Trophoblast cell (in vitro differentiated cells and primary cell): ENCODE measurements at regions not wholly inside any gene's neighbourhood (a gene's known extent, or its start where the extent isn't known, plus 50 kb on each side); places are given as distances from the start of the nearest gene placed in this dataset.
A peak's percentile ranks its signal among the peaks of the same experiment; 100 is the strongest.

ENCODE experiments used
- DNase-seq, 2 donors: peaks; one replicate each; pipeline ENCODE4 v3.0.0-alpha.2; 2016
- H2AFZ ChIP-seq: 2 replicates; pipeline ENCODE4 v1.6.1; 2013; ENCODE audit warnings: low read length, moderate library complexity, mild to moderate bottlenecking; ENCODE audit not compliant: insufficient read depth, poor library complexity
- H2AK5ac ChIP-seq: 2 replicates; pipeline ENCODE4 v1.6.1; 2013; ENCODE audit warnings: mild to moderate bottlenecking, low read length
- H2BK120ac ChIP-seq: 2 replicates; pipeline ENCODE4 v1.6.1; 2013; ENCODE audit warnings: low read length, mild to moderate bottlenecking, moderate library complexity; ENCODE audit not compliant: insufficient read depth, poor library complexity
- H2BK12ac ChIP-seq: 2 replicates; pipeline ENCODE4 v1.6.1; 2013; ENCODE audit warnings: mild to moderate bottlenecking, low read length, moderate library complexity
- H2BK5ac ChIP-seq: 2 replicates; pipeline ENCODE4 v1.6.1; 2013; ENCODE audit warnings: low read length, low read depth, moderate library complexity, mild to moderate bottlenecking; ENCODE audit not compliant: poor library complexity
- H3K14ac ChIP-seq: 2 replicates; pipeline ENCODE4 v1.6.1; 2013; ENCODE audit warnings: mild to moderate bottlenecking, low read length
- H3K18ac ChIP-seq: 2 replicates; pipeline ENCODE4 v1.6.1; 2013; ENCODE audit warnings: mild to moderate bottlenecking, low read length
- H3K23ac ChIP-seq: 2 replicates; pipeline ENCODE4 v1.6.1; 2013; ENCODE audit warnings: low read length
- H3K27ac ChIP-seq: 2 replicates; pipeline ENCODE4 v1.5.1; 2013; ENCODE audit warnings: low read depth, mild to moderate bottlenecking, inconsistent platforms, low read length, moderate library complexity
- H3K27me3 ChIP-seq: 2 replicates; pipeline ENCODE4 v1.6.1; 2013; ENCODE audit warnings: inconsistent platforms, mild to moderate bottlenecking, low read length, moderate library complexity; ENCODE audit not compliant: insufficient read depth
- H3K36me3 ChIP-seq, 2 experiments: 1 replicate in 1 of 2; 2 replicates in 1 of 2; pipeline ENCODE4 v1.6.1; 2013; ENCODE audit warnings: low read length in 2 of 2, mild to moderate bottlenecking in 2 of 2, moderate library complexity in 1 of 2; ENCODE audit not compliant: insufficient read depth in 2 of 2, control insufficient read depth in 1 of 2
- H3K4ac ChIP-seq: 2 replicates; pipeline ENCODE4 v1.6.1; 2013; ENCODE audit warnings: low read depth, mild to moderate bottlenecking, low read length, moderate library complexity
- H3K4me1 ChIP-seq, 2 experiments: 1 replicate in 1 of 2; 2 replicates in 1 of 2; pipeline ENCODE4 v1.6.1; 2013; ENCODE audit warnings: low read length in 2 of 2, mild to moderate bottlenecking in 2 of 2, moderate library complexity in 1 of 2; ENCODE audit not compliant: insufficient read depth in 2 of 2, control insufficient read depth in 1 of 2
- H3K4me2 ChIP-seq: 2 replicates; pipeline ENCODE4 v1.6.1; 2013; ENCODE audit warnings: inconsistent platforms, mild to moderate bottlenecking, low read length, moderate library complexity
- H3K4me3 ChIP-seq: 2 replicates; pipeline ENCODE4 v1.5.1; 2013; ENCODE audit warnings: mild to moderate bottlenecking, low read depth, low read length, inconsistent platforms
- H3K79me1 ChIP-seq: one replicate; pipeline ENCODE4 v1.6.1; 2013; ENCODE audit warnings: low read length
- H3K79me2 ChIP-seq: 2 replicates; pipeline ENCODE4 v1.6.1; 2013; ENCODE audit warnings: low read length, mild to moderate bottlenecking; ENCODE audit not compliant: control insufficient read depth, insufficient read depth, poor library complexity
- H3K9ac ChIP-seq: 2 replicates; pipeline ENCODE4 v1.6.1; 2013; ENCODE audit warnings: mild to moderate bottlenecking, low read length
- H3K9me3 ChIP-seq: 2 replicates; pipeline ENCODE4 v1.6.1; 2013; ENCODE audit warnings: low read depth, mild to moderate bottlenecking, control low read depth, inconsistent platforms, low read length; ENCODE audit not compliant: insufficient read depth
- H4K12ac ChIP-seq: 2 replicates; pipeline ENCODE4 v1.6.1; 2013; ENCODE audit warnings: low read depth, mild to moderate bottlenecking, low read length, moderate library complexity
- H4K8ac ChIP-seq: 2 replicates; pipeline ENCODE4 v1.6.1; 2013; ENCODE audit warnings: low read depth, mild to moderate bottlenecking, low read length, moderate library complexity
- H4K91ac ChIP-seq: one replicate; pipeline ENCODE4 v1.6.1; 2013; ENCODE audit warnings: low read depth, mild to moderate bottlenecking, low read length, moderate library complexity
- WGBS: extraction: QIAGEN DNeasy Blood & Tissue Kit; methylation state at CpG from one replicate; pipeline ENCODE4 v1.1.7; 2013; ENCODE audit warnings: missing lambda C conversion rate; ENCODE audit not compliant: insufficient read length, insufficient coverage; ENCODE audit errors: extremely low coverage; 5-methylcytosine and 5-hydroxymethylcytosine counted together

- Histone ChIP-seq H3K36me3 (no peaks in the 10 kb centered on the region), H4K8ac (no peak overlapping the region), H4K12ac (no peak overlapping the region), H4K91ac (no peak overlapping the region), H2BK12ac (no peak overlapping the region), H3K79me1 (no peaks in the 10 kb centered on the region), H3K23ac (no peak overlapping the region), H3K4me2 (no peak overlapping the region), H2AK5ac (no peak overlapping the region), H3K79me2 (no peaks in the 10 kb centered on the region), H3K4me1 (no peaks in the 10 kb centered on the region), H3K27ac (no peak overlapping the region), H3K27me3 (no peaks in the 10 kb centered on the region), H2BK5ac (no peak overlapping the region), H3K18ac (no peak overlapping the region), H3K9me3 (no peaks in the 10 kb centered on the region), H3K4ac (no peak overlapping the region), H3K14ac (no peak overlapping the region), H3K4me3 (no peak overlapping the region), H3K9ac (no peak overlapping the region), H2AFZ (no peak overlapping the region), H2BK120ac (no peak overlapping the region)
- peak; percentile 17 to 42 for DNase-seq
- no CpG with 5 or more reads among the region's 9 CpGs for WGBS
Observed at GRCh38 chr3:72185549-72186399, 400.8 kb upstream of the PROK2 start.

DNA sequence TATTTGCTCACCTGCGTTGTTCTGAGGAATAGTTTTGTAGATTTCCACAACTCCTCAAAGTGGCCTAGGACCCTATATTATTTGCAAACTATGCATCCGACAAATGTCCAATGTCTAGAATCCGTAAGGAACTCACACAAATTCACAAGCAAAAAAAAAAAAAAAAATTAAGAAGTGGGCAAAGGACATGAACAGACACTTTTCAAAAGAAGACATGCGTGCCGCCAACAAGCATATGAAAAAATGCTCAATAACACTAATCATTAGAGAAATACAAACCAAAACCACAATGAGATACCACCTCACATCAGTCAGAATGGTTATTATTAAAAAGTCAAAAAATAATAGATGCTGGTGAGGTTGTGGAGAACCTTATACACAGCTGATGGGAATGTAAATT lies 398.5 kb upstream of the PROK2 start:
- no CpG with 5 or more reads among the region's 5 CpGs for WGBS
- H2BK12ac ChIP-seq, result no peak overlapping the region
- H3K18ac ChIP-seq, result no peak overlapping the region

DNA sequence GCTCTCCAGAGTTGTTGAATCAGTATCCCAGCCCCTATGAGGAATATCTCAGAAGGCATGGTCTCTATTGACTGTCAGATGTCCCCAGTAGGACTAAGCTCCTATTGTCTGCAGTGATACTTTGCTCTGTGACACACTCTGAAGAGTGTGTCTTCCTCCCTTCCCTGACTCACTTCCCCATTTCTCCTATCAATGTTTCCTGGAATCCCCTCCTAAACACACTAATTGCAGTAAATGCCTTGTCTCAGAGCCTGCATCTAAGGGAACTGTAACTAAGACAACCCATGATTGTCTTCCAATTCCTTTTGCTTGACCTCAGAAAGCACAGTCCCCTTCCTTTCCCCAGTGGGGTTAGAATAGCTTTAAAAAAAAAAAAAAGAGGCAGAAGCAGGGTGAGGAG lies 397.3 kb upstream of the PROK2 start:
- no peak overlapping the region for H2BK5ac ChIP-seq
- H4K91ac ChIP-seq, result no peak overlapping the region
- H2AFZ ChIP-seq, result no peak overlapping the region
- no peaks in the 10 kb centered on the region for H3K79me2 ChIP-seq
- no peak overlapping the region for H3K9ac ChIP-seq
- no peak overlapping the region for H4K8ac ChIP-seq
- no peak overlapping the region for H4K12ac ChIP-seq
- no peak overlapping the region for H2AK5ac ChIP-seq
- H3K18ac ChIP-seq, result no peak overlapping the region
- H3K4me3 ChIP-seq, result no peak overlapping the region
- H3K27me3 ChIP-seq, result no peaks in the 10 kb centered on the region
- no peak overlapping the region for H3K4ac ChIP-seq
- no peak overlapping the region for H2BK120ac ChIP-seq
- H3K4me2 ChIP-seq, result no peak overlapping the region
- no peaks in the 10 kb centered on the region for H3K36me3 ChIP-seq
- H3K9me3 ChIP-seq, result no peaks in the 10 kb centered on the region
- no peak for DNase-seq
- H3K14ac ChIP-seq, result no peak overlapping the region
- peaks cover 0 to 3% of the 10 kb centered on the region in 2 experiments for H3K4me1 ChIP-seq
- no peaks in the 10 kb centered on the region for H3K79me1 ChIP-seq
- no peak overlapping the region for H3K27ac ChIP-seq
- no peak overlapping the region for H3K23ac ChIP-seq
- H2BK12ac ChIP-seq, result no peak overlapping the region

More for the DNA sequence above, 398.5 kb upstream of the PROK2 start:
- Histone ChIP-seq H3K4ac (no peak overlapping the region), H3K23ac (no peak overlapping the region), H2BK5ac (no peak overlapping the region), H3K9me3 (no peaks in the 10 kb centered on the region), H3K27ac (no peak overlapping the region), H4K8ac (no peak overlapping the region), H2AFZ (no peak overlapping the region), H3K4me3 (no peak overlapping the region), H3K79me1 (no peaks in the 10 kb centered on the region), H4K91ac (no peak overlapping the region), H3K27me3 (no peaks in the 10 kb centered on the region), H3K4me1 (no peaks in the 10 kb centered on the region), H2BK120ac (no peak overlapping the region), H4K12ac (no peak overlapping the region), H3K14ac (no peak overlapping the region), H3K79me2 (no peaks in the 10 kb centered on the region), H3K36me3 (no peaks in the 10 kb centered on the region), H3K9ac (no peak overlapping the region), H3K4me2 (no peak overlapping the region), H2AK5ac (no peak overlapping the region)
- DNase-seq, result no peak

DNA sequence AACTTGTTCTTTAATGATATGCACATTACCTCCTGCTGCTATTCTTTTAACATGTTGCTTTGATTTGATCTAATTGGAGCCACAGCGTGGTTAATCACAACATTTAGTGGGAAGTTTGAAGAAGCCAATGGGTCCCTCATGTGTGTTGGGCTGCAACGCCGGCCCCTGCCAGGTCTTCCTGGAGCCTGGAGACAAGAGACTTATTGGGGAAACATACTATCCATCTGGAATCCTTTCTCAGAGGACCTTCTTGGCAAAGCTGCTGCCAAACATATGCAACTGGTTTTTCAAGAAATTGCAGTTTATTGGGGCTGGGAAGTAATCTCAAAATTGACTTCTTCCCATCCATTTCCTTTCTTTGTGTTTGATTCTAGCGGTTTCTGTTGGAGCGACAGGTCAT lies 396.3 kb upstream of the PROK2 start:
- H3K9me3 ChIP-seq, result no peaks in the 10 kb centered on the region
- H3K27ac ChIP-seq, result no peak overlapping the region
- no peak overlapping the region for H2AK5ac ChIP-seq
- H2AFZ ChIP-seq, result no peak overlapping the region
- no peak overlapping the region for H3K14ac ChIP-seq
- no peak overlapping the region for H3K9ac ChIP-seq
- WGBS, result no CpG with 5 or more reads among the region's 5 CpGs
- no peak overlapping the region for H2BK120ac ChIP-seq
- no peaks in the 10 kb centered on the region for H3K79me1 ChIP-seq
- DNase-seq, result no peak
- H3K4me1 ChIP-seq, result peaks cover 2 to 3% of the 10 kb centered on the region in 2 experiments
- H3K23ac ChIP-seq, result no peak overlapping the region
- no peaks in the 10 kb centered on the region for H3K36me3 ChIP-seq
- H3K27me3 ChIP-seq, result no peaks in the 10 kb centered on the region
- H3K79me2 ChIP-seq, result no peaks in the 10 kb centered on the region
- no peak overlapping the region for H4K91ac ChIP-seq
- H3K4me2 ChIP-seq, result no peak overlapping the region
- no peak overlapping the region for H2BK12ac ChIP-seq
- no peak overlapping the region for H3K18ac ChIP-seq
- no peak overlapping the region for H4K12ac ChIP-seq
- no peak overlapping the region for H3K4me3 ChIP-seq
- H4K8ac ChIP-seq, result no peak overlapping the region
- H2BK5ac ChIP-seq, result no peak overlapping the region
- H3K4ac ChIP-seq, result no peak overlapping the region
